Activated naive CD4-positive, alpha-beta T cell treated with anti-CD3 and anti-CD28 coated beads, Interleukin-2, amount 10 ng/mL, durations not matched to agents 7 days and 5 days (primary cell): ENCODE measurements at regions not wholly inside any gene's neighbourhood (a gene's known extent, or its start where the extent isn't known, plus 50 kb on each side); places are given as distances from the start of the nearest gene placed in this dataset.
"Not testable (repeated sequence)": the region's sequence is repeated elsewhere in the genome, so short reads cannot be mapped to it uniquely, and the experiment has no call there.

Experiments used
- CTCF ChIA-PET: fragments of 350-600 bp; sonication (Branson Sonifier 250); formaldehyde crosslinking; loops from one replicate; lab custom pipeline; 2021; ENCODE audit warnings: antibody characterized with exemption; lab: Charles Lee
- DNase-seq: peaks from one replicate; pipeline ENCODE4 v3.0.0-alpha.2; 2020
- H3K27ac Mint-ChIP-seq: one replicate; pipeline ENCODE4 v1.8.0; 2021; ENCODE audit warnings: mild to moderate bottlenecking, moderate library complexity, mixed read lengths
- H3K27me3 Mint-ChIP-seq: one replicate; pipeline ENCODE4 v1.8.0; 2021; ENCODE audit warnings: mild to moderate bottlenecking, mixed read lengths
- H3K36me3 Mint-ChIP-seq: one replicate; pipeline ENCODE4 v1.8.0; 2021; ENCODE audit warnings: mixed read lengths
- H3K4me1 Mint-ChIP-seq: one replicate; pipeline ENCODE4 v1.8.0; 2021; ENCODE audit warnings: mixed read lengths
- H3K4me3 Mint-ChIP-seq: one replicate; pipeline ENCODE4 v1.8.0; 2021; ENCODE audit warnings: mild to moderate bottlenecking, moderate library complexity, mixed read lengths
- H3K9me3 Mint-ChIP-seq: one replicate; pipeline ENCODE4 v1.8.0; 2021; ENCODE audit warnings: mixed read lengths

DNA sequence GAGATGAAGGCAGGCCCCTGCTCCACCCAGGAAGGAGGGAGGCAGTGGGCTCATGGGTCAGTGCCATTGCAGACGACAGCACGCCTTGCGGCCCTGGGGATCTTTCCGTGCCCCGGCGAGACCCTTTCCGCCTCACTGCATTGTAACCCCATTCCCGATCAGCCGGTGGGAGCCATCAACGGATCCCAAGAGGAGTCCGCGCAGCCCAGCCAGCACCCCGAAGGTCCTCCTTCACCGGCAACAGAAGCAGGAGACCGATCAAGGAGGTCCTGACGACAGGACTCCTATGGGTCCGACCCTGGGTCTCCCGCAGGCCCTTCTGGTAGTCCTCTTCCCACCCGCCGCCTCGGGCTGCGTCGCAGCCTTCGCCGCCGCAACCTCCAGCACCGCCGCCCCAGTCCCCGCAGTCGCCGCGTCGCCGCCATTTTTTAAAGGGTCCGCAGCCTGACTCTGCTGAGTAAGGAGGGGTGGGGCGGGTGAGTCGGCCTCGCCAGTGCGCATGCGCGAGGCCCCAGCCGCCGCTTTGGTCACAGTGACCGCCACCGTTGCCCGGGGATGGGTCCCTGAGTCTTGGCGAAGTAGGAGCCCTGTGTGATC lies 1417.0 kb upstream of the PCDH10 start:
- H3K27ac Mint-ChIP-seq, H3K4me1 Mint-ChIP-seq, CTCF ChIA-PET, H3K9me3 Mint-ChIP-seq, DNase-seq, H3K27me3 Mint-ChIP-seq, H3K4me3 Mint-ChIP-seq, H3K36me3 Mint-ChIP-seq: not testable (repeated sequence)

DNA sequence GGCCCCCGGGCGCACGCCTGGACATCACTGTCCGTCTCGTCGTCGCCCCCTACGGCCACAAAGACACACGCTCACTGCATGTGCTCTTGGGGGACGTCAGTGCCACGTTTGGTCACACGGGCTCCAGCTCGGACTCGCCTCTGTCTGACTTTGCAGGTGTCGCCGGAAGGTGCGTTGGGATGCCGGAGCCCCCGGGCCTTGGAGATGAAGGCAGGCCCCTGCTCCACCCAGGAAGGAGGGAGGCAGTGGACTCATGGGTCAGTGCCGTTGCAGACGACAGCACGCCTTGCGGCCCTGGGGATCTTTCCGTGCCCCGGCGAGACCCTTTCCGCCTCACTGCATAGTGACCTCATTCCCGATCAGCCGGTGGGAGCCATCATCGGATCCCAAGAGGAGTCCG lies 1414.8 kb upstream of the PCDH10 start:
- H3K27ac Mint-ChIP-seq, DNase-seq, CTCF ChIA-PET, H3K36me3 Mint-ChIP-seq, H3K4me1 Mint-ChIP-seq, H3K4me3 Mint-ChIP-seq, H3K27me3 Mint-ChIP-seq, H3K9me3 Mint-ChIP-seq: not testable (repeated sequence)

DNA sequence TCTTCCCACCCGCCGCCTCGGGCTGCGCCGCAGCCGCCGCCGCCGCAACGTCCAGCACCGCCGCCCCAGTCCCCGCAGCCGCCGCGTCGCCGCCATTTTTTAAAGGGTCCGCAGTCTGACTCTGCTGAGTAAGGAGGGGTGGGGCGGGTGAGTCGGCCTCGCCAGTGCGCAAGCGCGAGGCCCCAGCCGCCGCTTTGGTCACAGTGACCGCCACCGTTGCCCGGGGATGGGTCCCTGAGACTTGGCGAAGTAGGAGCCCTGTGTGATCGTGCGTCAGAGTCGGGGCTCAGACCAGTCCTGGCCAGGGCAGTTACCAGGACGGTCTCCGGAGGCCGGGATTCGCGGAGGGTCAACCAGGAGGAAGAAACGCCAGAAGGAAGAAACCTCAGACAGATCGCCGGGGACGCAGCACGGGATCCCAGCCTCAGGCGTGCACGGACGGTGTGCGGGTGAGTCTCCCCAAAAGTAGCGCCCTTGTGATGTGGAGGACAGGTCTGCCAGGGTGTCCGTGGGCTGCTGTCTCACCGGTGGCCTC lies 1414.2 kb upstream of the PCDH10 start:
- H3K27ac Mint-ChIP-seq, H3K4me1 Mint-ChIP-seq, H3K36me3 Mint-ChIP-seq, CTCF ChIA-PET, H3K9me3 Mint-ChIP-seq, H3K27me3 Mint-ChIP-seq, H3K4me3 Mint-ChIP-seq: not testable (repeated sequence)
- peak; percentile 30 for DNase-seq

DNA sequence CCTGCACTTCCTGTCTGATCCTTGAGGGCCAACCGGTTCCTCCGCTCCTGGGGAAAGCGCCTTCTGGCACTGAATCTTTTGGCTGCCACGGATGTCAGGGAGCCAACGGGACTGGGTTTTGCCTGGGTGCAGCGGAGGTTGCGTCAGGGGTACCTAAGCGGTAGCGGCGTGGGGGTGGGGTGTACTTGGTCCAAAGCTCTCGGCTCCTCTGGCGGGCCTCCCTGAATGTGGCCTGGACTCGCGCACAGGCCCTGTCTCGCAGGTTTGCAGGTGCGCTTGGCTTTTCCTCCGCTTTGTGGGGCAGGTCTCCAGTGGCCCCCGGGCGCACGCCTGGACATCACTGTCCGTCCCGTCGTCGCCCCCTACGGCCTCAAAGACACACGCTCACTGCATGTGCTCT lies 1410.1 kb upstream of the PCDH10 start:
- H3K4me1 Mint-ChIP-seq, H3K9me3 Mint-ChIP-seq, H3K27me3 Mint-ChIP-seq, CTCF ChIA-PET, H3K36me3 Mint-ChIP-seq, H3K4me3 Mint-ChIP-seq, DNase-seq, H3K27ac Mint-ChIP-seq: not testable (repeated sequence)

DNA sequence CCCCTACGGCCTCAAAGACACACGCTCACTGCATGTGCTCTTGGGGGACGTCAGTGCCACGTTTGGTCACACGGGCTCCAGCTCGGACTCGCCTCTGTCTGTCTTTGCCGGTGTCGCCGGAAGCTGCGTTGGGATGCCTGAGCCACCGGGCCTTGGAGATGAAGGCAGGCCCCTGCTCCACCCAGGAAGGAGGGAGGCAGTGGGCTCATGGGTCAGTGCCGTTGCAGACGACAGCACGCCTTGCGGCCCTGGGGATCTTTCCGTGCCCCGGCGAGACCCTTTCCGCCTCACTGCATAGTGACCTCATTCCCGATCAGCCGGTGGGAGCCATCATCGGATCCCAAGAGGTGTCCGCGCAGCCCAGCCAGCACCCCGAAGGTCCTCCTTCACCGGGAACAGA lies 1407.3 kb upstream of the PCDH10 start:
- DNase-seq, H3K27me3 Mint-ChIP-seq, H3K4me3 Mint-ChIP-seq, H3K36me3 Mint-ChIP-seq, H3K4me1 Mint-ChIP-seq, H3K9me3 Mint-ChIP-seq, H3K27ac Mint-ChIP-seq, CTCF ChIA-PET: not testable (repeated sequence)

DNA sequence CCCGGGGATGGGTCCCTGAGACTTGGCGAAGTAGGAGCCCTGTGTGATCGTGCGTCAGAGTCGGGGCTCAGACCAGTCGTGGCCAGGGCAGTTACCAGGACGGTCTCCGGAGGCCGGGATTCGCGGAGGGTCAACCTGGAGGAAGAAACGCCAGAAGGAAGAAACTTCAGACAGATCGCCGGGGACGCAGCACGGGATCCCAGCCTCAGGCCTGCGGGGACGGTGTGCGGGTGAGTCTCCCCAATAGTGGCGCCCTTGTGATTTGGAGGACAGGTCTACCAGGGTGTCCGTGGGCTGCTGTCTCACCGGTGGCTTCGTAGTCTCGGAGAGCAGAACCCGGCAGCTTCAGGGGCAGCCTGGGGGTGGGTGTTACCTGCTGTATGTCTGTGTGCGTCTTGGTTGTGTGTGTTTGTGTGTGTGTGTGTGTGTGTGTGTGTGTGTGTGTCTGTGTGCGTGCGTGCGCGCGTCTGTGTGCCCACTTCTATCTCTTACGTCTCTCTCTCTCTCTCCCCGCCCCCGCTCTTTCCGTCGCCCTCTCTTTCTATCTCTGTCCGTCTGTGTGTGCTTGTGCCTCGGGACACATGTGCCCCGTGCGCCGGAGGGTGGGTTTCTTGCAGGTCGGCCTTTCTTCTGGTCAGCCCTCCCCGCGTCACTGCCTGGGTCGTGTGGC lies 1406.4 kb upstream of the PCDH10 start:
- H3K4me3 Mint-ChIP-seq, H3K4me1 Mint-ChIP-seq, H3K27me3 Mint-ChIP-seq, H3K36me3 Mint-ChIP-seq, CTCF ChIA-PET, H3K9me3 Mint-ChIP-seq, DNase-seq, H3K27ac Mint-ChIP-seq: not testable (repeated sequence)

DNA sequence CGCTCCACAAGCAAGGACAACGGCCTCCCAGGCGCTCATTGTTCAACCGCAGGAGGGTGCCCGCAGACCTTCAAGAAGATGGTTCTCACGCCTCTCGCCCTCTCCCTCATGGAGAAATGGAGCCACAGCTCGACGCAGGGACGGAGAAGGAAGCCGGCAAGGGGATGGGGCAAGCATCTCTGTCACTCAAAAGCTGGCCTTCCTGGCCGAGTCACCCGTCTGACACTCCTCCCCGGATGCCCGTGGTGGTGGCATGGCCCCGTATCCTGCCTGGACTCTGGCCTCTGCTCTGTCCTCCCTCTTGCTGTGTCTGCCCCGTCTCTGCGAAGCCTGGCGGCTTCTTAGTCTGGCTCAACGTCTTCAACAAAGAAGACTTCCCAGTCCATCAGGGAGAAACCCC lies 1405.7 kb upstream of the PCDH10 start:
- H3K27ac Mint-ChIP-seq, H3K4me3 Mint-ChIP-seq, H3K36me3 Mint-ChIP-seq, H3K27me3 Mint-ChIP-seq, CTCF ChIA-PET, DNase-seq, H3K9me3 Mint-ChIP-seq, H3K4me1 Mint-ChIP-seq: not testable (repeated sequence)

DNA sequence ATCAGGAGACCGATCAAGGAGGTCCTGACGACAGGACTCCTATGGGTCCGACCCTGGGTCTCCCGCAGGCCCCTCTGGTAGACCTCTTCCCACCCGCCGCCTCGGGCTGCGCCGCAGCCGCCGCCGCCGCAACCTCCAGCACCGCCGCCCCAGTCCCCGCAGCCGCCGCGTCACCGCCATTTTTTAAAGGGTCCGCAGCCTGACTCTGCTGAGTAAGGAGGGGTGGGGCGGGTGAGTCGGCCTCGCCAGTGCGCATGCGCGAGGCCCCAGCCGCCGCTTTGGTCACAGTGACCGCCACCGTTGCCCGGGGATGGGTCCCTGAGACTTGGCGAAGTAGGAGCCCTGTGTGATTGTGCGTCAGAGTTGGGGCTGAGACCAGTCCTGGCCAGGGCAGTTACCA lies 1401.9 kb upstream of the PCDH10 start:
- H3K27me3 Mint-ChIP-seq, H3K9me3 Mint-ChIP-seq, H3K36me3 Mint-ChIP-seq, DNase-seq, CTCF ChIA-PET, H3K4me1 Mint-ChIP-seq, H3K27ac Mint-ChIP-seq, H3K4me3 Mint-ChIP-seq: not testable (repeated sequence)

DNA sequence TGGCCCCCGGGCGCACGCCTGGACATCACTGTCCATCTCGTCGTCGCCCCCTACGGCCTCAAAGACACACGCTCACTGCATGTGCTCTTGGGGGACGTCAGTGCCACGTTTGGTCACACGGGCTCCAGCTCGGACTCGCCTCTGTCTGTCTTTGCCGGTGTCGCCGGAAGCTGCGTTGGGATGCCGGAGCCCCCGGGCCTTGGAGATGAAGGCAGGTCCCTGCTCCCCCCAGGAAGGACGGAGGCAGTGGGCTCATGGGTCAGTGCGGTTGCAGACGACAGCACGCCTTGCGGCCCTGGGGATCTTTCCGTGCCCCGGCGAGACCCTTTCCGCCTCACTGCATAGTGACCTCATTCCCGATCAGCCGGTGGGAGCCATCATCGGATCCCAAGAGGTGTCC lies 1399.9 kb upstream of the PCDH10 start:
- H3K4me3 Mint-ChIP-seq, H3K4me1 Mint-ChIP-seq, CTCF ChIA-PET, H3K27ac Mint-ChIP-seq, H3K27me3 Mint-ChIP-seq, H3K36me3 Mint-ChIP-seq, H3K9me3 Mint-ChIP-seq, DNase-seq: not testable (repeated sequence)

DNA sequence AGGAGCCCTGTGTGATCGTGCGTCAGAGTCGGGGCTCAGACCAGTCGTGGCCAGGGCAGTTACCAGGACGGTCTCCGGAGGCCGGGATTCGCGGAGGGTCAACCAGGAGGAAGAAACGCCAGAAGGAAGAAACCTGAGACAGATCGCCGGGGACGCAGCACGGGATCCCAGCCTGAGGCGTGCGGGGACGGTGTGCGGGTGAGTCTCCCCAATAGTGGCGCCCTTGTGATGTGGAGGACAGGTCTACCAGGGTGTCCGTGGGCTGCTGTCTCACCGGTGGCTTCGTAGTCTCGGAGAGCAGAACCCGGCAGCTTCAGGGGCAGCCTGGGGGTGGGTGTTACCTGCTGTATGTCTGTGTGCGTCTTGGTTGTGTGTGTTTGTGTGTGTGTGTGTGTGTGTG lies 1399.1 kb upstream of the PCDH10 start:
- H3K4me3 Mint-ChIP-seq, H3K4me1 Mint-ChIP-seq, CTCF ChIA-PET, H3K27me3 Mint-ChIP-seq, H3K36me3 Mint-ChIP-seq, H3K27ac Mint-ChIP-seq, H3K9me3 Mint-ChIP-seq: not testable (repeated sequence)
- peak; percentile 37 for DNase-seq

DNA sequence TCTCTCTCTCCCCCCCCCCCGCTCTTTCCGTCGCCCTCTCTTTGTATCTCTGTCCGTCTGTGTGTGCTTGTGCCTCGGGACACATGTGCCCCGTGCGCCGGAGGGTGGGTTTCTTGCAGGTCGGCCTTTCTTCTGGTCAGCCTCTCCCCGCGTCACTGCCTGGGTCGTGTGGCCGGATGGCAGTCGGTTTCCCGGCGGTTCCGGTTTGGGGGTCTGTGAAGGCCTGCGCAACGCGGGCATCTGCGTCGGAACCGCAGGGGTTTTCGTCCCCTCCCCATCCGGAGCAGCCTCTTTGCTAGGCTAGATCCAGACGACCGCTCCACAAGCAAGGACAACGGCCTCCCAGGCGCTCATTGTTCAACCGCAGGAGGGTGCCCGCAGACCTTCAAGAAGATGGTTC lies 1398.6 kb upstream of the PCDH10 start:
- H3K4me1 Mint-ChIP-seq = not testable (repeated sequence)
- peak; percentile 36 for DNase-seq

DNA sequence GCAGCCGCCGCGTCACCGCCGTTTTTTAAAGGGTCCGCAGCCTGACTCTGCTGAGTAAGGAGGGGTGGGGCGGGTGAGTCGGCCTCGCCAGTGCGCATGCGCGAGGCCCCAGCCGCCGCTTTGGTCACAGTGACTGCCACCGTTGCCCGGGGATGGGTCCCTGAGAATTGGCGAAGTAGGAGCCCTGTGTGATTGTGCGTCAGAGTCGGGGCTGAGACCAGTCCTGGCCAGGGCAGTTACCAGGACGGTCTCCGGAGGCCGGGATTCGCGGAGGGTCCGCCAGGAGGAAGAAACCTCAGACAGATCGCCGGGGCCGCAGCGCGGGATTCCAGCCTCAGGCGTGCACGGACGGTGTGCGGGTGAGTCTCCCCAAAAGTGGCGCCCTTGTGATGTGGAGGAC lies 1386.9 kb upstream of the PCDH10 start:
- DNase-seq, H3K36me3 Mint-ChIP-seq, H3K4me1 Mint-ChIP-seq, CTCF ChIA-PET, H3K4me3 Mint-ChIP-seq, H3K27me3 Mint-ChIP-seq, H3K27ac Mint-ChIP-seq, H3K9me3 Mint-ChIP-seq: not testable (repeated sequence)

More for the DNA sequence above, 1398.6 kb upstream of the PCDH10 start:
- H3K4me3 Mint-ChIP-seq, H3K9me3 Mint-ChIP-seq, CTCF ChIA-PET, H3K27ac Mint-ChIP-seq, H3K36me3 Mint-ChIP-seq, H3K27me3 Mint-ChIP-seq: not testable (repeated sequence)

DNA sequence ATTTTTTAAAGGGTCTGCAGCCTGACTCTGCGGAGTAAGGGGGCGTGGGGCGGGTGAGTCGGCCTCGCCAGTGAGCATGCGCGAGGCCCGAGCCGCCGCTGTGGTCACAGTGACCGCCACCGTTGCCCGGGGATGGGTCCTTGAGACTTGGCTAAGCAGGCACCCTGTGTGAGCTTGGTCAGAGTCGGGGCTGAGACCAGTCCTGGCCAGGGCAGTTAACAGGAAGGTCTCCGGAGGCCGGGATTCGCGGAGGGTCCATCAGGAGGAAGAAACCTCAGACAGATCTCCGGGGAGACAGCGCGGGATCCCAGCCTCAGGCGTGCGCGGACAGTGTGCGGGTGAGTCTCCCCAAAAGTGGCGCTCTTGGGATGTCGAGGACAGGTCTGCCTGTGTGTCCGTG lies 1384.4 kb upstream of the PCDH10 start:
- Mint-ChIP-seq H3K27me3 (no peaks in the 10 kb centered on the region), H3K27ac (no peak overlapping the region), H3K4me1 (no peaks in the 10 kb centered on the region), H3K36me3 (no peaks in the 10 kb centered on the region), H3K4me3 (no peak overlapping the region), H3K9me3 (no peaks in the 10 kb centered on the region)
- DNase-seq = no peak
- CTCF ChIA-PET = no interaction called here

DNA sequence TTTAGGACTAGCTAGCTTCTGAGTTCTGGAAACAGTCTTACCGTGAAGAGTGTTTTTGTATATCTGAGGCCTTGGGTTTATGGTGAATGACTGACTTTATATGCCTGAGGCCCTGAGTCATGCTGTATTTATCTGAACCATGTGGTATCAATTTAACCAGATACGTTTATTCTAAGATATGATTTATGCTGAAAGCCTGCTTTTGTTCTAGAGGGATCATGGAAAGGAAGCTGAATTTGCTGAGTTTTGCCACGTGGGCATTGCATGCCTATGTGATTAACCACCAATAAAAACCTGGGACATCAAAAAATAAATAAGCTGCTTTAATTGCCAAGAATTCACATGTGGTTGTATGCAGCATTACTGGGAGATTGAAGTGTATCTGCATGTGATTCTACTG lies 1374.7 kb upstream of the PCDH10 start:
- DNase-seq, H3K27me3 Mint-ChIP-seq, H3K4me3 Mint-ChIP-seq: not testable (repeated sequence)

DNA sequence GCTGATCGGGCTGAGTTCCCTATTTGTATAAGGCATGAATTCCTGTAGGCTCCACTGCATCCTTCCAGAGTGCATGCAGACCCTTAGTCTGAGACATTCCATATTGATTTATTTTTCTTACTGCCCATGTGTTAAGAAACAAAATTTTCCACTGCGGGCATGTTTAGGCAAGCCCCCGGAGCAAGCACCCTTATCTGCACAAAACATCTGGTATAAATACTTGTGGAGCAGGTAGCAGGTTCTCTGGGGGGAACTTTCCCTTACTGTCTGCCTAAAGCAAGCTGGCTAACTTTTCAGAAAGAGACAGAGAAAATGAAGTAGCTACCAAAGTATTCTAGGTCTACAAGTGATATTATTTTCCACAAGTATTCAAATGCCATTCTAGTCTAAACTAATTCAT lies 1338.5 kb upstream of the PCDH10 start:
- CTCF ChIA-PET, H3K9me3 Mint-ChIP-seq, H3K27me3 Mint-ChIP-seq, H3K36me3 Mint-ChIP-seq, DNase-seq, H3K4me1 Mint-ChIP-seq, H3K4me3 Mint-ChIP-seq, H3K27ac Mint-ChIP-seq: not testable (repeated sequence)

More for the DNA sequence above, 1374.7 kb upstream of the PCDH10 start:
- CTCF ChIA-PET, H3K36me3 Mint-ChIP-seq, H3K4me1 Mint-ChIP-seq, H3K9me3 Mint-ChIP-seq, H3K27ac Mint-ChIP-seq: not testable (repeated sequence)
